HCT116 (cell line): ENCODE measurements at regions not wholly inside any gene's neighbourhood (a gene's known extent, or its start where the extent isn't known, plus 50 kb on each side); places are given as distances from the start of the nearest gene placed in this dataset.

Experiments
- POLR2A ChIP-seq: IDR thresholded peaks from 2 replicates; pipeline ENCODE4 v1.7.0; 2011; ENCODE audit warnings: borderline replicate concordance; ENCODE audit not compliant: insufficient read depth, insufficient read length; ENCODE audit errors: extremely low read depth
- POLR2AphosphoS5 ChIP-seq: IDR thresholded peaks from 2 replicates; pipeline ENCODE4 v1.6.1; 2011; ENCODE audit warnings: mild to moderate bottlenecking, low read depth, low read length, moderate library complexity
- RAD21 ChIP-seq: IDR thresholded peaks from 2 replicates; pipeline ENCODE4 v1.6.1; 2012; ENCODE audit warnings: low read depth, mild to moderate bottlenecking
- SIN3A ChIP-seq: IDR thresholded peaks from 2 replicates; pipeline ENCODE4 v1.6.1; 2012; ENCODE audit warnings: low read depth
- ZNF274 ChIP-seq: fragments of 200-500 bp; sonication (Bioruptor generic); IDR thresholded peaks from 2 replicates; pipeline ENCODE4 v1.6.1; 2014; ENCODE audit warnings: mild to moderate bottlenecking, low read depth, low read length, inconsistent platforms
- TF ChIP-seq, protein P1 (sequence below), 3 experiments: fragments of 200-600 bp in 1 of 3; sonication (generic) in 1 of 3; IDR thresholded peaks in 2 of 3; conservative IDR thresholded peaks in 1 of 3; 2 replicates each; pipeline ENCODE4 v1.5.1; 2012 to 2017; ENCODE audit warnings: low read depth in 2 of 3, low read length in 2 of 3, antibody characterized with exemption in 1 of 3, borderline replicate concordance in 1 of 3, control low read depth in 1 of 3, mild to moderate bottlenecking in 1 of 3, mixed read lengths in 1 of 3, mixed run types in 1 of 3, moderate library complexity in 1 of 3; ENCODE audit not compliant: insufficient read depth in 1 of 3
- TF ChIP-seq, protein P2 (sequence below): IDR thresholded peaks from 2 replicates; pipeline ENCODE4 v1.6.1; 2012

DNA sequence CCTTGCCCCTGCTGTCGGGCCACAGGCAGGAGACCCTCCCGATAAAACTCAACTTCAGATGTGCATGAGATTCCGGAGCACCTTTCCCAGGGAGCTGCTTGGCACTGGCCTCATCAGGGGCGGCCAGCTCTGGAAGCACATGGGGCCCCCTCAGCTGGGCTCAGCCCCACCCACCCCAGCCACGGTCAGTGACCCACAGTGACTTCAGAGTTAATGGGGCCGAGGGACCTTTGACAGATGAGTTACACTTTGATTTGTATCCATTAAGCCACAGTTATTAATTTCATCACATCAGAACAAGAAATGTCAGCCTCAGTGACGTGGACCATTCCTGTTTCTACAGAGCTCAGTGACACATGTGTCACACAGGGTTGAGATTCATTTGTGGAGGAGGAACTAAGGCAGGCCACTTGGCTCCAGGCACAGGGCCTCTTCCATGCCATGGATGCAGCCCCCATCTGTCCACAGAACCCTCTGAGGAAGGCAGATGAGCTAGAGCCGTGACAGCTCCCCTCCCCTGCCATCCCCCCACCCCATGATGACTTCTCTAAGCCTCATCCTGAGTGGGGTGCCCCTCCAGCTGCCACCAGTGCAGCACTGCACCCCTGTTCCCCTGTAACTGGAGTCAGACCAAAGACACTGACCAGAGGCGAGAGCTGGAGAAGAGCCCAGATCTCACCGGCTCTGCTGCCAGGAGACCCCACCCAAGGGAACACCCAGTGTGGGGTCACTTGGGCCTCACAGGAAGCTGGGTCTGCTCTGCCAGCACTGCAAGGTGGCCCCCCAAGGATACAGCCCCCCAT, 69.4 kb upstream of the ADAMTS2 start:
- TF ChIP-seq, protein P1, sequence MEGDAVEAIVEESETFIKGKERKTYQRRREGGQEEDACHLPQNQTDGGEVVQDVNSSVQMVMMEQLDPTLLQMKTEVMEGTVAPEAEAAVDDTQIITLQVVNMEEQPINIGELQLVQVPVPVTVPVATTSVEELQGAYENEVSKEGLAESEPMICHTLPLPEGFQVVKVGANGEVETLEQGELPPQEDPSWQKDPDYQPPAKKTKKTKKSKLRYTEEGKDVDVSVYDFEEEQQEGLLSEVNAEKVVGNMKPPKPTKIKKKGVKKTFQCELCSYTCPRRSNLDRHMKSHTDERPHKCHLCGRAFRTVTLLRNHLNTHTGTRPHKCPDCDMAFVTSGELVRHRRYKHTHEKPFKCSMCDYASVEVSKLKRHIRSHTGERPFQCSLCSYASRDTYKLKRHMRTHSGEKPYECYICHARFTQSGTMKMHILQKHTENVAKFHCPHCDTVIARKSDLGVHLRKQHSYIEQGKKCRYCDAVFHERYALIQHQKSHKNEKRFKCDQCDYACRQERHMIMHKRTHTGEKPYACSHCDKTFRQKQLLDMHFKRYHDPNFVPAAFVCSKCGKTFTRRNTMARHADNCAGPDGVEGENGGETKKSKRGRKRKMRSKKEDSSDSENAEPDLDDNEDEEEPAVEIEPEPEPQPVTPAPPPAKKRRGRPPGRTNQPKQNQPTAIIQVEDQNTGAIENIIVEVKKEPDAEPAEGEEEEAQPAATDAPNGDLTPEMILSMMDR (IDR thresholded peaks at IDR 0.05 in 2 of 3, conservative IDR thresholded peaks at IDR 0.05 in 1 of 3; ENCODE audit: borderline replicate concordance in 1 of 3, insufficient read depth in 1 of 3, low read depth in 2 of 3, low read length in 2 of 3), result no peak
- TF ChIP-seq POLR2AphosphoS5 (no peak), POLR2A (no peak), RAD21 (no peak), ZNF274 (no peak), SIN3A (no peak)
- TF ChIP-seq, protein P2, sequence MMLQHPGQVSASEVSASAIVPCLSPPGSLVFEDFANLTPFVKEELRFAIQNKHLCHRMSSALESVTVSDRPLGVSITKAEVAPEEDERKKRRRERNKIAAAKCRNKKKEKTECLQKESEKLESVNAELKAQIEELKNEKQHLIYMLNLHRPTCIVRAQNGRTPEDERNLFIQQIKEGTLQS, result no peak
